Lower lobe of right lung (tissue), 2 donors: ENCODE measurements at regions not wholly inside any gene's neighbourhood (a gene's known extent, or its start where the extent isn't known, plus 50 kb on each side); places are given as distances from the start of the nearest gene placed in this dataset.

Experiments
- ATAC-seq, 2 donors: fragments of 200-7000 bp; cut with Tn5 transposase; one replicate each; pipeline ENCODE4 v1.9.1; 2020 to 2022; ENCODE audit warnings: mild to moderate bottlenecking in 2 of 2, moderate library complexity in 2 of 2
- DNase-seq: peaks from one replicate; pipeline ENCODE4 v3.0.0-alpha.2; 2020
- H3K27ac ChIP-seq: fragments of 200-600 bp; one replicate; pipeline ENCODE4 v1.8.0; 2022
- H3K27me3 ChIP-seq: fragments of 200-600 bp; one replicate; pipeline ENCODE4 v1.8.0; 2022; ENCODE audit warnings: low read depth
- H3K36me3 ChIP-seq: fragments of 200-600 bp; one replicate; pipeline ENCODE4 v1.8.0; 2022; ENCODE audit warnings: mild to moderate bottlenecking
- H3K4me1 ChIP-seq: fragments of 200-600 bp; one replicate; pipeline ENCODE4 v1.8.0; 2022
- H3K4me3 ChIP-seq: fragments of 200-600 bp; one replicate; pipeline ENCODE4 v1.8.0; 2022; ENCODE audit warnings: mild to moderate bottlenecking
- H3K9me3 ChIP-seq: fragments of 200-600 bp; one replicate; pipeline ENCODE4 v1.8.0; 2022
- CTCF ChIP-seq: fragments of 200-600 bp; IDR thresholded peaks from one replicate; pipeline ENCODE4 v1.8.0; 2022; ENCODE audit warnings: antibody characterized with exemption, mild to moderate bottlenecking
- intact Hi-C: fragments of 100-400 bp; cut with DNase I; formaldehyde crosslinking; loops from one replicate; pipeline ENCODE4 v1.11.0; 2022
- donor health status: DM: no; HTN: yes; CAD: no; lungs with severe emphysema.

GRCh38 chr2:181122601-181123000, 142.2 kb downstream of the UBE2E3 start:
- Histone ChIP-seq H3K4me1 (no peaks in the 10 kb centered on the region), H3K36me3 (no peaks in the 10 kb centered on the region), H3K27me3 (no peaks in the 10 kb centered on the region), H3K4me3 (no peak overlapping the region), H3K9me3 (no peaks in the 10 kb centered on the region), H3K27ac (no peak overlapping the region)
- TF ChIP-seq CTCF: no peak
- ATAC-seq: no peak
- DNase-seq: no peak
- intact Hi-C loops: no loop called here

- Histone ChIP-seq H3K36me3 (no peaks in the 10 kb centered on the region), H3K4me3 (no peak overlapping the region), H3K9me3 (no peaks in the 10 kb centered on the region), H3K27ac (peak overlapping the region; percentile 47), H3K27me3 (no peaks in the 10 kb centered on the region), H3K4me1 (no peaks in the 10 kb centered on the region)
- intact Hi-C loops: no loop called here
- no peak for TF ChIP-seq CTCF
- DNase-seq: no peak
- ATAC-seq: peak; percentile 58 to 65
These were observed 143.4 kb downstream of the UBE2E3 start for GRCh38 chr2:181123798-181124231.

GRCh38 chr2:181124497-181124896, 144.1 kb downstream of the UBE2E3 start:
- DNase-seq (no peak), ATAC-seq (no peak)
- no peak for TF ChIP-seq CTCF
- peak overlapping the region; percentile 47 for H3K27ac ChIP-seq
- no peaks in the 10 kb centered on the region for H3K27me3 ChIP-seq
- H3K9me3 ChIP-seq: no peaks in the 10 kb centered on the region
- H3K36me3 ChIP-seq: no peaks in the 10 kb centered on the region
- intact Hi-C loops: no loop called here
- H3K4me3 ChIP-seq: no peak overlapping the region
- no peaks in the 10 kb centered on the region for H3K4me1 ChIP-seq

GRCh38 chr2:181125359-181125758, 145.0 kb downstream of the UBE2E3 start:
- no peak for ATAC-seq
- no peak overlapping the region for H3K27ac ChIP-seq

GRCh38 chr2:181126311-181126868, 146.0 kb downstream of the UBE2E3 start:
- no peaks in the 10 kb centered on the region for H3K9me3 ChIP-seq
- no peak overlapping the region for H3K4me3 ChIP-seq
- no peak for TF ChIP-seq CTCF
- no peak for DNase-seq
- no peaks in the 10 kb centered on the region for H3K27me3 ChIP-seq
- no peak overlapping the region for H3K27ac ChIP-seq
- intact Hi-C loops: no loop called here
- no peaks in the 10 kb centered on the region for H3K4me1 ChIP-seq
- no peaks in the 10 kb centered on the region for H3K36me3 ChIP-seq
- no peak for ATAC-seq

More at GRCh38 chr2:181125359-181125758, 145.0 kb downstream of the UBE2E3 start:
- Histone ChIP-seq H3K36me3 (no peaks in the 10 kb centered on the region), H3K4me3 (no peak overlapping the region), H3K4me1 (no peaks in the 10 kb centered on the region), H3K27me3 (no peaks in the 10 kb centered on the region), H3K9me3 (no peaks in the 10 kb centered on the region)
- no peak for DNase-seq
- no peak for TF ChIP-seq CTCF
- intact Hi-C loops: no loop called here
